H9 (cell line): ENCODE measurements at regions not wholly inside any gene's neighbourhood (a gene's known extent, or its start where the extent isn't known, plus 50 kb on each side); places are given as distances from the start of the nearest gene placed in this dataset.

ENCODE experiments used
- DNase-seq: peaks from one replicate; pipeline ENCODE4 v3.0.0-alpha.2; 2017
- H2AFZ ChIP-seq: one replicate; pipeline ENCODE4 v1.6.1; 2013; ENCODE audit warnings: mild to moderate bottlenecking, low read length, control low read depth, moderate library complexity
- H2AK5ac ChIP-seq: 2 replicates; pipeline ENCODE4 v1.6.1; 2013; ENCODE audit warnings: low read length, control low read depth, mixed read lengths; ENCODE audit not compliant: insufficient read length
- H2BK120ac ChIP-seq: one replicate; pipeline ENCODE4 v1.6.1; 2013; ENCODE audit warnings: low read depth, mild to moderate bottlenecking, low read length, control low read depth, inconsistent platforms; ENCODE audit not compliant: poor library complexity, severe bottlenecking
- H2BK12ac ChIP-seq: 2 replicates; pipeline ENCODE4 v1.6.1; 2013; ENCODE audit warnings: low read length, control low read depth, mixed read lengths, low read depth; ENCODE audit not compliant: insufficient read length
- H2BK15ac ChIP-seq: 2 replicates; pipeline ENCODE4 v1.6.1; 2013; ENCODE audit warnings: low read depth, low read length, control low read depth
- H2BK20ac ChIP-seq: one replicate; pipeline ENCODE4 v1.6.1; 2013; ENCODE audit warnings: low read depth, mild to moderate bottlenecking, low read length, control low read depth, inconsistent platforms; ENCODE audit not compliant: poor library complexity, severe bottlenecking
- H2BK5ac ChIP-seq: 2 replicates; pipeline ENCODE4 v1.6.1; 2013; ENCODE audit warnings: low read length, control low read depth, mixed read lengths; ENCODE audit not compliant: insufficient read length
- H3K14ac ChIP-seq: 2 replicates; pipeline ENCODE4 v1.6.1; 2013; ENCODE audit warnings: low read length, control low read depth; ENCODE audit not compliant: insufficient read depth
- H3K18ac ChIP-seq: 2 replicates; pipeline ENCODE4 v1.6.1; 2013; ENCODE audit warnings: low read depth, mild to moderate bottlenecking, mixed read lengths, low read length, control low read depth; ENCODE audit not compliant: insufficient read length
- H3K23ac ChIP-seq: 2 replicates; pipeline ENCODE4 v1.6.1; 2013; ENCODE audit warnings: low read length, control low read depth, mixed read lengths, low read depth; ENCODE audit not compliant: insufficient read length
- H3K23me2 ChIP-seq: 2 replicates; pipeline ENCODE4 v1.6.1; 2013; ENCODE audit warnings: low read depth, mild to moderate bottlenecking, mixed read lengths, low read length, control low read depth; ENCODE audit not compliant: insufficient read length, poor library complexity, severe bottlenecking
- H3K27ac ChIP-seq: 2 replicates; pipeline ENCODE4 v1.5.1; 2013; ENCODE audit warnings: low read length, control low read depth, mixed read lengths, low read depth; ENCODE audit not compliant: insufficient read length
- H3K27me3 ChIP-seq: 2 replicates; pipeline ENCODE4 v1.6.1; 2013; ENCODE audit warnings: low read length, control low read depth, inconsistent platforms; ENCODE audit not compliant: insufficient read depth
- H3K4ac ChIP-seq: 2 replicates; pipeline ENCODE4 v1.6.1; 2013; ENCODE audit warnings: low read depth, mild to moderate bottlenecking, control low read depth, inconsistent platforms, low read length, moderate library complexity
- H3K4me1 ChIP-seq: 2 replicates; pipeline ENCODE4 v1.6.1; 2013; ENCODE audit warnings: low read length, control low read depth, inconsistent platforms; ENCODE audit not compliant: insufficient read depth
- H3K4me2 ChIP-seq: 2 replicates; pipeline ENCODE4 v1.6.1; 2013; ENCODE audit warnings: low read length, control low read depth, mixed read lengths; ENCODE audit not compliant: insufficient read length, insufficient read depth
- H3K56ac ChIP-seq: 2 replicates; pipeline ENCODE4 v1.6.1; 2013; ENCODE audit warnings: low read depth, mild to moderate bottlenecking, mixed read lengths, low read length, control low read depth; ENCODE audit not compliant: insufficient read length
- H3K79me1 ChIP-seq: 2 replicates; pipeline ENCODE4 v1.6.1; 2013; ENCODE audit warnings: low read depth, mild to moderate bottlenecking, moderate library complexity, low read length, control low read depth, inconsistent platforms; ENCODE audit not compliant: insufficient read depth, poor library complexity, severe bottlenecking
- H3K79me2 ChIP-seq: 2 replicates; pipeline ENCODE4 v1.6.1; 2013; ENCODE audit warnings: low read length, control low read depth, inconsistent platforms; ENCODE audit not compliant: insufficient read depth
- H3K9ac ChIP-seq: 2 replicates; pipeline ENCODE4 v1.6.1; 2013; ENCODE audit warnings: low read length, control low read depth, mixed read lengths; ENCODE audit not compliant: insufficient read length; ENCODE audit errors: extremely low read depth
- H3K9me3 ChIP-seq: one replicate; pipeline ENCODE4 v1.6.1; 2013; ENCODE audit warnings: low read depth, low read length, inconsistent platforms; ENCODE audit not compliant: control insufficient read depth
- H3T11ph ChIP-seq: one replicate; pipeline ENCODE4 v1.6.1; 2013; ENCODE audit warnings: mild to moderate bottlenecking, low read length, control low read depth, inconsistent platforms
- H4K20me1 ChIP-seq: one replicate; pipeline ENCODE4 v1.6.1; 2013; ENCODE audit not compliant: control insufficient read depth, insufficient read length, insufficient read depth
- H4K5ac ChIP-seq: 2 replicates; pipeline ENCODE4 v1.6.1; 2013; ENCODE audit warnings: low read depth, mild to moderate bottlenecking, mixed read lengths, low read length, control low read depth; ENCODE audit not compliant: insufficient read length
- H4K8ac ChIP-seq: replicated peaks from 2 replicates; pipeline ENCODE4 v1.6.1; 2013; ENCODE audit warnings: low read length, control low read depth, mixed read lengths, low read depth; ENCODE audit not compliant: insufficient read length
- H4K91ac ChIP-seq: 2 replicates; pipeline ENCODE4 v1.6.1; 2013; ENCODE audit warnings: low read depth, mild to moderate bottlenecking, moderate library complexity, mixed read lengths, low read length, control low read depth; ENCODE audit not compliant: insufficient read length
- H3K27ac Mint-ChIP-seq, 3 experiments: 2 replicates in 2 of 3; 3 replicates in 1 of 3; pipeline ENCODE4 v1.8.0; 2020 to 2021; ENCODE audit warnings: mixed read lengths in 3 of 3, mild to moderate bottlenecking in 1 of 3, moderate library complexity in 1 of 3
- H3K27me3 Mint-ChIP-seq: 2 replicates; pipeline ENCODE4 v1.8.0; 2021; ENCODE audit warnings: low read depth, mild to moderate bottlenecking, moderate library complexity, mixed read lengths
- H3K36me3 Mint-ChIP-seq, 3 experiments: 2 replicates in 2 of 3; 3 replicates in 1 of 3; pipeline ENCODE4 v1.8.0; 2020 to 2021; ENCODE audit warnings: low read depth in 3 of 3, mixed read lengths in 3 of 3; ENCODE audit not compliant: insufficient read depth in 1 of 3
- H3K4me1 Mint-ChIP-seq, 2 experiments: 2 replicates each; pipeline ENCODE4 v1.8.0; 2020; ENCODE audit warnings: mixed read lengths in 2 of 2
- H3K4me3 Mint-ChIP-seq, 2 experiments: 2 replicates in 1 of 2; 3 replicates in 1 of 2; pipeline ENCODE4 v1.8.0; 2020 to 2021; ENCODE audit warnings: mild to moderate bottlenecking in 2 of 2, mixed read lengths in 2 of 2, moderate library complexity in 1 of 2
- H3K9me3 Mint-ChIP-seq, 2 experiments: 2 replicates in 1 of 2; 3 replicates in 1 of 2; pipeline ENCODE4 v1.8.0; 2020; ENCODE audit warnings: mild to moderate bottlenecking in 2 of 2, mixed read lengths in 2 of 2, moderate library complexity in 1 of 2
- WGBS: extraction: QIAGEN DNeasy Blood & Tissue Kit; methylation state at CpG from one replicate; pipeline ENCODE4 v1.1.7; 2013; ENCODE audit warnings: missing lambda C conversion rate, low lambda C conversion rate, mixed read lengths; ENCODE audit not compliant: insufficient read length; ENCODE audit errors: extremely low coverage; 5-methylcytosine and 5-hydroxymethylcytosine counted together
- TF ChIP-seq, protein P1 (sequence below): fragments of 200-600 bp; sonication (generic); conservative IDR thresholded peaks from 3 replicates; pipeline ENCODE4 v1.8.0; 2021; ENCODE audit warnings: antibody characterized with exemption, mild to moderate bottlenecking

DNA sequence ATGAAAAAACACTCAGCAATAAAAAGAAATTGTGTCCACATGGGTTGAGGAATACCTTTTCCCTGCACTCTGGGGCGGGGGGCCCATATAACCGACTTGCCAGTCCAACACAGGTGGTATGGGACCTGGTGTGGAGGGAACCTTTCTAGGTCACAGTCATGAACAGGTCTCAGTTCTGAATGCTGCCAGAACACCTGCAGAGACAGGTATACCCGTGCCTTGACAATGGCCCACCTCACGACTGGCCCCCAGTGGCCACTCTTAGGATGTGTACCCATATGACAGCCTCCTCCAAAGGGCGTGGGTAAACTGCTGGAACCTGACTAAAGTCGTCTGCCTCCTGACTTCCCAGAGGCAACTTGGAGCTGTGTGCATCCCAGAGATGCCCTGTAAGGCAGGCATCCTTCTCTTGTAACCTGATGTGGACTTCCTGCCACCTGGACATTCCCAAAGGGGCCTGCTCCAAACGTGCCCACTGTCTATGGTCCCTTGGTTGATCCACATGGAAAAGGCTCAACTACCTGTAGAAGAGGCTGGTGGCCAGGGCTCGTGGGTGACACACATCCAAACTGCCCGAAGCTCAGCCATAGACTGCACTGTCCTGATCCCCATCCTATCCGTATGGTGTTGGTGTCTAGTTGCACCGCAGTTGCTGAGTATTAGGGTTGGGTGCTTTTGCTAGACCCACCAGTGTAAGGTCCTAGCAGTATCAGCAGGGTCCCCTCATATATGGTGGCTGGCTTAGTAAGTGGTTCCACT is 859.3 kb downstream of the BRD1 start:
- Histone ChIP-seq H3K4me1 (no peaks in the 10 kb centered on the region), H3K23me2 (no peaks in the 10 kb centered on the region), H3K14ac (no peak overlapping the region), H3K9ac (no peak overlapping the region), H3K27me3 (no peaks in the 10 kb centered on the region), H3K9me3 (no peaks in the 10 kb centered on the region), H3K4me2 (no peak overlapping the region), H3T11ph (no peak overlapping the region), H2AK5ac (no peak overlapping the region), H3K4ac (no peak overlapping the region), H4K91ac (no peak overlapping the region), H3K27ac (no peak overlapping the region), H3K18ac (no peak overlapping the region), H3K56ac (no peak overlapping the region), H4K5ac (no peak overlapping the region), H3K79me2 (no peaks in the 10 kb centered on the region), H4K20me1 (no peaks in the 10 kb centered on the region), H2BK5ac (no peak overlapping the region), H3K79me1 (no peaks in the 10 kb centered on the region), H4K8ac (no peak overlapping the region), H2BK20ac (no peak overlapping the region), H2BK15ac (no peak overlapping the region), H2AFZ (no peak overlapping the region), H2BK12ac (no peak overlapping the region), H2BK120ac (no peak overlapping the region), H3K23ac (no peak overlapping the region)
- TF ChIP-seq, protein P1, sequence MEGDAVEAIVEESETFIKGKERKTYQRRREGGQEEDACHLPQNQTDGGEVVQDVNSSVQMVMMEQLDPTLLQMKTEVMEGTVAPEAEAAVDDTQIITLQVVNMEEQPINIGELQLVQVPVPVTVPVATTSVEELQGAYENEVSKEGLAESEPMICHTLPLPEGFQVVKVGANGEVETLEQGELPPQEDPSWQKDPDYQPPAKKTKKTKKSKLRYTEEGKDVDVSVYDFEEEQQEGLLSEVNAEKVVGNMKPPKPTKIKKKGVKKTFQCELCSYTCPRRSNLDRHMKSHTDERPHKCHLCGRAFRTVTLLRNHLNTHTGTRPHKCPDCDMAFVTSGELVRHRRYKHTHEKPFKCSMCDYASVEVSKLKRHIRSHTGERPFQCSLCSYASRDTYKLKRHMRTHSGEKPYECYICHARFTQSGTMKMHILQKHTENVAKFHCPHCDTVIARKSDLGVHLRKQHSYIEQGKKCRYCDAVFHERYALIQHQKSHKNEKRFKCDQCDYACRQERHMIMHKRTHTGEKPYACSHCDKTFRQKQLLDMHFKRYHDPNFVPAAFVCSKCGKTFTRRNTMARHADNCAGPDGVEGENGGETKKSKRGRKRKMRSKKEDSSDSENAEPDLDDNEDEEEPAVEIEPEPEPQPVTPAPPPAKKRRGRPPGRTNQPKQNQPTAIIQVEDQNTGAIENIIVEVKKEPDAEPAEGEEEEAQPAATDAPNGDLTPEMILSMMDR: peak; percentile 83
- Mint-ChIP-seq H3K9me3 (no peaks in the 10 kb centered on the region), H3K36me3 (no peaks in the 10 kb centered on the region), H3K27ac (no peak overlapping the region), H3K4me3 (no peak overlapping the region), H3K4me1 (peaks cover 5 to 10% of the 10 kb centered on the region in 2 experiments), H3K27me3 (peaks cover 22% of the 10 kb centered on the region)
- WGBS: no CpG with 5 or more reads among the region's 11 CpGs
- peak; percentile 76 for DNase-seq
